Activated CD4-positive, alpha-beta T cell treated with anti-CD3 and anti-CD28 coated beads, Interleukin-2, Interleukin-6, amounts not matched to agents 100 ng/mL and 50 ng/mL, durations not matched to agents 16 hours and 8 hours (primary cell): ENCODE measurements at regions not wholly inside any gene's neighbourhood (a gene's known extent, or its start where the extent isn't known, plus 50 kb on each side); places are given as distances from the start of the nearest gene placed in this dataset.
A peak's percentile ranks its signal among the peaks of the same experiment; 100 is the strongest.
"Not testable (repeated sequence)": the region's sequence is repeated elsewhere in the genome, so short reads cannot be mapped to it uniquely, and the experiment has no call there.

Source experiments
- DNase-seq: peaks from one replicate; pipeline ENCODE4 v3.0.0-alpha.2; 2020

- DNase-seq = no peak
Observed at GRCh38 chr4:106585915-106586349, 217.4 kb upstream of the GIMD1 start.

GRCh38 chr4:106584337-106584989 lies 215.9 kb upstream of the GIMD1 start:
- DNase-seq = no peak

- no peak for DNase-seq
Observed at GRCh38 chr4:106583567-106583966, 215.0 kb upstream of the GIMD1 start.

- DNase-seq = no peak
Observed at GRCh38 chr4:106583108-106583507, 214.5 kb upstream of the GIMD1 start.

GRCh38 chr4:106582103-106582502 lies 213.5 kb upstream of the GIMD1 start:
- DNase-seq = no peak

- no peak for DNase-seq
Observed at GRCh38 chr4:106579236-106579635, 210.7 kb upstream of the GIMD1 start.

GRCh38 chr4:106569146-106570031 lies 200.8 kb upstream of the GIMD1 start:
- no peak for DNase-seq

- DNase-seq = no peak
Observed at GRCh38 chr4:106565727-106566126, 197.1 kb upstream of the GIMD1 start.

GRCh38 chr4:106563637-106564036 lies 195.1 kb upstream of the GIMD1 start:
- DNase-seq = not testable (repeated sequence)

- DNase-seq = no peak
Observed at GRCh38 chr4:106551724-106552123, 183.1 kb upstream of the GIMD1 start.

GRCh38 chr4:106548446-106549044 lies 180.0 kb upstream of the GIMD1 start:
- no peak for DNase-seq

GRCh38 chr4:106546370-106546769 lies 177.8 kb upstream of the GIMD1 start:
- no peak for DNase-seq

- not testable (repeated sequence) for DNase-seq
Observed at GRCh38 chr4:106542609-106543008, 174.0 kb upstream of the GIMD1 start.

GRCh38 chr4:106541253-106541652 lies 172.7 kb upstream of the GIMD1 start:
- DNase-seq = no peak

GRCh38 chr4:106530821-106531220 lies 162.2 kb upstream of the GIMD1 start:
- no peak for DNase-seq

- peak; percentile 47 for DNase-seq
Observed at GRCh38 chr4:106530024-106530361, 161.4 kb upstream of the GIMD1 start.

- no peak for DNase-seq
Observed at GRCh38 chr4:106529348-106530023, 160.9 kb upstream of the GIMD1 start.

GRCh38 chr4:106527316-106527715 lies 158.7 kb upstream of the GIMD1 start:
- no peak for DNase-seq

GRCh38 chr4:106525425-106525824 lies 156.8 kb upstream of the GIMD1 start:
- DNase-seq = not testable (repeated sequence)

GRCh38 chr4:106524772-106525171 lies 156.2 kb upstream of the GIMD1 start:
- DNase-seq = not testable (repeated sequence)

- no peak for DNase-seq
Observed at GRCh38 chr4:106522839-106523238, 154.3 kb upstream of the GIMD1 start.

GRCh38 chr4:106512706-106513105 lies 144.1 kb upstream of the GIMD1 start:
- no peak for DNase-seq

GRCh38 chr4:106507440-106507839 lies 138.9 kb upstream of the GIMD1 start:
- no peak for DNase-seq
